ENCODE measurements at regions not wholly inside any gene's neighbourhood (a gene's known extent, or its start where the extent isn't known, plus 50 kb on each side); places are given as distances from the start of the nearest gene placed in this dataset.

GRCh38 chr2:105538840-105539239 is 140.0 kb upstream of the FHL2 start:
- TF ChIP-seq EP300 (IDR thresholded peaks at IDR 0.05; ENCODE audit: borderline replicate concordance in 1 of 2, low read depth in 1 of 2, low read length in 1 of 2) = no peak
- no peak for TF ChIP-seq PBX3 (IDR thresholded peaks at IDR 0.05)
- TF ChIP-seq MAX (IDR thresholded peaks at IDR 0.05; ENCODE audit: low read depth) = no peak
- TF ChIP-seq CTCF (IDR thresholded peaks at IDR 0.05) = no peak
- TF ChIP-seq REST (IDR thresholded peaks at IDR 0.05; ENCODE audit: low read depth, low read length) = no peak

All from SK-N-SH (cell line).